Stimulated activated CD8-positive, alpha-beta memory T cell treated with anti-CD3 and anti-CD28 coated beads, Interleukin-15, amount 100 ng/mL, for 1 hour (primary cell): ENCODE measurements at regions not wholly inside any gene's neighbourhood (a gene's known extent, or its start where the extent isn't known, plus 50 kb on each side); places are given as distances from the start of the nearest gene placed in this dataset.
"Not testable (repeated sequence)": the region's sequence is repeated elsewhere in the genome, so short reads cannot be mapped to it uniquely, and the experiment has no call there.

Experiments used
- DNase-seq: peaks from one replicate; pipeline ENCODE4 v3.0.0-alpha.2; 2020; ENCODE audit warnings: low read depth

DNA sequence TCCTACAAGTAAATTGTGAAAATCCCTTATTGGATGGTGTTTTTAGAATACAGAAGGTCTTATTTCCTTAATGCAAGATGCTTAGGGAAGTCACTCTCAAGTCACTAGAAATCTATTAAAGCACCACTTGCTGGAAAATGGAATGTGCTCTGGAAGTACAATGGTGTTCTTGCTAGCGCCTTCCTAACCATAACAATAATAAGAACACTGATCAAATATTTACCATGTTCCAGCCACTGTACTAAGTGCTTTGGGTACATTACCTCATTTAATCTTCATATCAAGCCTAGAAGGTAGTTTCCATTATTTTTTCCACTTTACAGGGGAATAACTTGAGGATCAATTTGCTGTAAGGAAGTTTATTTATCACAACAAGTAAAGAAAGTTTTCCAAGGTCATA, 75.1 kb downstream of the FAM72B start:
- DNase-seq, result not testable (repeated sequence)

DNA sequence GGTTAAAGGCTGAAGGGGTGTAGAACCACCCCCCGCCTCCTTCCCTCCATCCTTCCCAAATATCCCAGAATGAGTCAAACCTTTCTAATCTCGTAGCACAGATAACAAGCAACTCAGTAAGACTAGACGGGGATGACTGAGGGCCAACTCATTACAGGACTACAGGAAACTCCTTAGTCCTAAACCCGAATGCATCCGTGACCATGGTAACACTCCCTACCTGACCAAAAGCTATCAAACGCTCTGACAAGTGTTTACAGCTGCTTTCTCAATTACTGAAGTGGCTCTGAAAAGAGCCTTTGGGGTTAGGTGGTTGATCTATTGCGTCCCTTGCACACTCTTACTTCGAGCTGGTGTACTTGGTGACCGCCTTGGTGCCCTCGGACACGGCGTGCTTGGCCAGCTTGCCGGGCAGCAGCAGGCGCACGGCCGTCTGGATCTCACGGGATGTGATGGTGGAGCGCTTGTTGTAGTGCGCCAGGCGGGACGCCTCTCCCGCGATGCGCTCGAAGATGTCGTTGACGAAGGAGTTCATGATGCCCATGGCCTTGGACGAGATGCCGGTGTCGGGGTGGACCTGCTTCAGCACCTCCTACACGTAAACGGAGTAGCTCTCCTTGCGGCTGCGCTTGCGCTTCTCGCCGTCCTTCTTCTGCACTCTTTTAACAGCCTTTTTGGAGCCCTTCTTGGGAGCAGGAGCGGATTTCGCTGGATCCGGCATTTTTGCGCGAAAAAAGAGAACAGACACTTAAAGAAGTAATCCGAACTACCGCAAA, 67.4 kb downstream of the FAM72B start:
- not testable (repeated sequence) for DNase-seq

DNA sequence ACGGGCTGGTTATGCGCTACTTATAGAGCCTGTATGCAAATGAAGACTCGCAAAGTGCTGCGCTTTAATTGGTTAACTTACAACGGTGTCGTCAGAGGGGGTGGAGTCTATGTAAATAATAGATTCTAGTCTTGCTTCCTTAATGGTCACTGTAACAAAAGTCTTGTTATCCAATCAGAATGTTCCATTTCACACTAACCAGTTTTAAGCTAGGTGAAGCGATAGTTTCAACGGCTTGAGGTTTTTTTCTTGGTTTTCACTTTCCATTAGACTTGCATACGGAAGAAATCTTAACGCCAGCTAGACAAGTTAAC, 66.9 kb downstream of the FAM72B start:
- not testable (repeated sequence) for DNase-seq

DNA sequence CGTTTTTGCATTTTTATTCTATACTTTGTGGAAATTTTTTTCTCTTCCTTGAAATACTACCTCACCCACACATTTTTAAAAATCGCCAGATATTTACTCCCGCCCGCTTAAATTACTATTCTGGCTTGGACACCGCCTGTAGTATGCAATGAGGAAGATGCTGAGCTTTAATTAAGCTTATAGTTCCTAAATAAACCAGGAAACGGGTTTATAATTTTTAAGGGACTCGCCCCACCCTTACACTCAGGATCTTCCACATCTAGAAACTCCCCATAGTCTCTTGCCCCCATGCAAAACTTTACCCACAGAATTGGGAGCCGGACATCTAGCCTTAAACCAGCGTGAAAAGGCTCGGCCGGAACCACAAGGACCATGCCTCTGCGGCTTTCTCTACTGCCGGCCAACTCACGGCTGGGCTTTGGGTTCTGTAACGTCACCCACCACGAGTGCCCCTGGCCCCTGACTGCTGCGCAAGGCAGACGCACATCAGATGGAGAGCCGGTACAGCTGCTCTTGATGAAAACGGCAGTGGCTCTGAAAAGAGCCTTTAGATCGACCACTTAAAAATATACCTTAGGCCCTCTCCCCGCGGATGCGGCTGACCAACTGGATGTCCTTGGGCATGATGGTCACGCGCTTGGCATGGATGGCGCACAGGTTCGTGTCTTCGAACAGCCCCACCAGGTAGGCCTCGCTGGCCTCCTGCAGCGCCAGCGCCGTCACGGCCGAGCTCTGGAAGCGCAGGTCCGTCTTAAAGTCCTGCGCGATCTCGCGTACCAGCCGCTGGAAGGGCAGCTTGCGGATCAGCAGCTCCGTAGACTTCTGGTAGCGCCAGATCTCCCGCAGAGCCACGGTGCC, 66.3 kb downstream of the FAM72B start:
- DNase-seq, result not testable (repeated sequence)
